AG08396 (cell line): ENCODE measurements at regions not wholly inside any gene's neighbourhood (a gene's known extent, or its start where the extent isn't known, plus 50 kb on each side); places are given as distances from the start of the nearest gene placed in this dataset.
"Not testable (repeated sequence)": the region's sequence is repeated elsewhere in the genome, so short reads cannot be mapped to it uniquely, and the experiment has no call there.

Experiments used
- DNase-seq: peaks from one replicate; pipeline ENCODE4 v3.0.0; 2012; ENCODE audit warnings: low spot score, mixed read lengths

GRCh38 chr5:125253634-125254033 lies 507.2 kb upstream of the ZNF608 start:
- not testable (repeated sequence) for DNase-seq

DNA sequence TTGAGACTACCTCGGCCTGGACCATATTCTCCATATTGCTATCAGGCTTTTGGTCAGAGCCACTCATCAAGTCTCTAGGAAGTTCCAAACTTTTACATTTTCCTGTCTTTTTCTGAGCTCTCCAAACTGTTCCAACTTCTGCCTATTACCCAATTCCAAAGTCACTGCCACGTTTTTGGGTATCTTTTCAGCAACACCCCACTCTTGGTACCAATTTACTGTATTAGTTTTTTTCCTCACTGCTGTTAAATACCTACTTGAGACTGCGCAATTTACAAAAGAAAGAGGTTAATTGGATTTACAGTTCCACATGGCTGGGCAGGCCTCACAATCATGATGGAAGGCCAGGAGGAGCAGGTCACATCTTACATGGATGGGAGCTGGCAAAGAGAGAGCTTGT lies 507.8 kb upstream of the ZNF608 start:
- DNase-seq, result no peak

GRCh38 chr5:125256296-125256695 lies 509.9 kb upstream of the ZNF608 start:
- DNase-seq, result no peak

DNA sequence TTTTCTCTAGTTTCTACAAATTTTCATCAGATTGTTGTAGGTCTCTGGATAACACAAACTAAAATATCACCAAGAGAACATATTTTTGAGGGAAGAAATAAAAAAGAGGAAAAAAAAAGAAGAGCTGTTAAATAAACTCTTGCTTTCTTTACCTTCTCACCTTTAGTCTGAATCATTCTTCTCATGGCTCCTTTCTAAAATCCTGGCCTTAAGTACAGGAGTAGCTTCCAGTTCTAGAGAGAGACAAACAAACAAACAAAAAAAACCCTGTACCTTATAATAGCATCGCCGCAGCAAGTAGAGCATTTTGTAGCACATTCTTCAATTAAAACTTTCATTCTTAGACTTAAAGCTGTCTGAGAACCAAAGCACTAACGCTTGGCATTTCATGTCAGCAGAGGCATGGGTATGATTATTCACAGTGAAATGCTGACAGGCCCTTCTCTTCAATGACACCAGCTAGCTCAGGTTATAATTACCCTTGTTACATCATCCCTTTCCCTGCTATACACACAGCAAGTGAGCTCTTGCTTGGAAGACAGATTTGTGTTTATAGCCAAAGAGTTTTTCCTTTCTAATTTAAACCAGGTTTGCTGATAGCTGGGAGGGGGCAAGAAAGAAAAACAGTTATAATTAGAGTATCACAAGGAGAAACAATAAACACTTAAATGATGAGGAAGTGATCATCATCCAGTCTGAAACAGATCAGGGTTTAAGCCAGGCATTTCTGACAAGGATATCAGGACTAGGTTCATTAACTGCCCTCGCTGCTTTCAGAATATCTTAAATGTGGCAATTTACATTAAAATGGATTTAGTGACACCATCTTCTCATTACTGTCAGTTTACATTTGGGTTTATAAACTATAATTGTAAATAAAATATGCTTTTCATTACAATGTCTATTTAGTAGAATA lies 510.9 kb upstream of the ZNF608 start:
- DNase-seq, result no peak

- no peak for DNase-seq
Measured at GRCh38 chr5:125257997-125258396, 511.6 kb upstream of the ZNF608 start.

- DNase-seq, result no peak
Measured at GRCh38 chr5:125258615-125259014, 512.2 kb upstream of the ZNF608 start.

DNA sequence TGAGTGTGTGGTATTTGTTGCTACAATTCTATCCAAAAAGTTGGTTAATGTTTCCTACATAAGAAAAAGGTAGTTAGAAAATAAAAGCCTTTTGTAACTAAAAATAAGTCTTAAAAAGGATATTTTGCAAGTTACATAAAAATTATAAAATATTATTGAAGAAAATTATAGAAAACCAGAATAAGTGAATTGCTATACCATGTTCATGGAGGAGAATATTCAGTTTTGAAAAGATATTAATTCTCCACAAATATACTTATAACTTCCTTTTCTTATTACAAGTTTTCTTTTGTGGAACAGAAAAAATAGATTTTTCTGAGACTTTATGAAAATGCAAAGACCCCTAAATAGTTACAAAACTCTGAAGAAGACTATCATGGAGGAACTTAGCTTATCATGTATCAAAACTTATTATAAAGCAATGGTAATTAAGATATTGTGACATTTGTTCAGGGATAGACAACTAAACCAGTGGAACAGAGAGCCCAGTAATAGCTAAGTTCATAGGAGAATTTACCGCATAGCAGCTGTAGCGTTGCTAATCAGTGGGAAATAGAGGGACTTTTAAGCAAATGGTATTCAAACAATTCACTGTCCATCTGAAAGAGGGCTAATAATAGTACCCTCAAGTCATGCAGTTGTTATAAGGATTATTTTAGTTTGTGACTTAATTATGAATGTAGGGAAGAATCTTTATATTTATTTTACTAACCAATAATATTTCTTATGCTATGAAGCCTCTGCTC lies 515.2 kb upstream of the ZNF608 start:
- no peak for DNase-seq

DNA sequence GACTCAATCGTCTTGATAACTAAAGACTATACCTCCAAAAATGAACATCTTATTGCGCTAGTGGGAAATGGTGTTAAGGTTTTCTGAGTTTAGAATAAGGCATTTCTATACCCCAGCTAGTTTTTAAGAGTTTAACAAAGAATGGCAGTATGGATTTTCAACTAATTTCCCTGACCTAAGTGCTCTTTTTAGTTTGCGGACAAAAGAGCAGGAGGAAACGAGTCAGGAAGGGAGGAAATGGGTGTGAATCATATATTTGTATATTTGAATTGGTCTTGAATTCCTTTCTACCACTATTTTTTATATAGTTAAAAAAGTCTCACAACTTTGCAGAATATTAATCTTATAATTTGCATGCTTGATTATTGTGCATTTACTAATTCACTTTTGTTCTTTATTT lies 516.3 kb upstream of the ZNF608 start:
- DNase-seq, result no peak

DNA sequence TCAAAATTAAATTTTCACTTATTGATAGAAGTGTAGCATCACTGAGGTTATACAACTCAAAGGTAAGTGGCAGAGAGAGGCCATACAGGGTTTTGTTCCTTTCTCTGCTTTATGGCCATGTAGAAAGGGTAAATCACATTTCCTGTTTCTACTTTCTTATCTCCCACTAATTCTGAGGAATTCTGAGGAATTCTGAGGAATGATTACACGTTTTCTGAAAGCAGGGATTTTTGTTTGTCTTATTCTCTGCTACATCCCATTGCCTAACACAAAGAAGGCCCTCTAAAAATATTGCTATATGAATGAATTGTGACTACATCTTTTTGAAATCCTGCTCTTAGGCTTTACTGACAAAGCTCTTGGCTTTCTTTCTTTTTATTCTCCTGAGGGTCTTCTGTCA lies 516.9 kb upstream of the ZNF608 start:
- DNase-seq, result no peak

DNA sequence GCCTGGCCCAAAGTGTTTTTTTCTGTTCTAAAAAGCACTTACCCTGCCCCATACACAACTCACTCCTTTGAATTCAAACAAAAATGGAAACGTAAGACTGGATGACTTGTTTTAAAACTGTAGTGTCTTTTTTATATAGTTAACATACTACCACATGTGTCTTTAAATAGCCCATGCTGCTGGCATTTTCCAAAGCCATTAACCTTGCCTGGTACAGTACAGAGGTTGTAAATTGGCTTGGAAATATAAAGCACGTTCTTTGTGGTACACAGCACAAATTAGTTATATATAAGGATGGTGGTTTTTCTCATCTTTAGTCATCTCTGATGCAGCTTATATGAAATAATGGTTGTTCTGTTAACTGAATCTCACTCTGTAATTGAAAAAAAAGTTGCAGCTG lies 519.7 kb upstream of the ZNF608 start:
- no peak for DNase-seq

- DNase-seq, result no peak
Measured at GRCh38 chr5:125267636-125268248, 521.3 kb upstream of the ZNF608 start.

- DNase-seq, result no peak
Measured at GRCh38 chr5:125269926-125270325, 523.5 kb upstream of the ZNF608 start.

GRCh38 chr5:125272357-125272756 lies 525.9 kb upstream of the ZNF608 start:
- DNase-seq, result no peak

- DNase-seq, result no peak
Measured at GRCh38 chr5:125274211-125274610, 527.8 kb upstream of the ZNF608 start.

- no peak for DNase-seq
Measured at GRCh38 chr5:125274938-125275724, 528.7 kb upstream of the ZNF608 start.

- DNase-seq, result no peak
Measured at GRCh38 chr5:125275725-125276090, 529.3 kb upstream of the ZNF608 start.

- DNase-seq, result no peak
Measured at GRCh38 chr5:125276096-125276495, 529.7 kb upstream of the ZNF608 start.

GRCh38 chr5:125277494-125278154 lies 531.2 kb upstream of the ZNF608 start:
- peak; percentile 72 for DNase-seq

GRCh38 chr5:125278711-125279110 lies 532.3 kb upstream of the ZNF608 start:
- no peak for DNase-seq

DNA sequence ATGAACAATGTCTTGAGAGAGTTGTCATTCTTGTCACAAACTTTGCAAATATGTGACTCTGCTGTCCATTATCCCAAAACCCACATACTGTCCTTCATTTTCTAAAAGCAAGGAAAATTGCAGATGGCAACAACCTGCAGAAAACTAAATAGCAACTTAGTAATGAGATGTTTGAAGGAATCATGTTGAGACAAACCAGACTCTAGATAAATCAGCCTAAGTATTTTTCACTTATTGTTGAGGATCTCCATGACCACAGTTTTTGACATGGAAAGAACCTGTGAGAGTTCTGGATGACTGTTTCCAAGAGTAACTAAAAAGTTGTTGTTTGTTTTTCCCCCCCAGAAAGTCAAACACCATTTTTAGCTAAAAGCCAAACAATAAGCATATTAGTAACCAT lies 535.2 kb upstream of the ZNF608 start:
- no peak for DNase-seq

DNA sequence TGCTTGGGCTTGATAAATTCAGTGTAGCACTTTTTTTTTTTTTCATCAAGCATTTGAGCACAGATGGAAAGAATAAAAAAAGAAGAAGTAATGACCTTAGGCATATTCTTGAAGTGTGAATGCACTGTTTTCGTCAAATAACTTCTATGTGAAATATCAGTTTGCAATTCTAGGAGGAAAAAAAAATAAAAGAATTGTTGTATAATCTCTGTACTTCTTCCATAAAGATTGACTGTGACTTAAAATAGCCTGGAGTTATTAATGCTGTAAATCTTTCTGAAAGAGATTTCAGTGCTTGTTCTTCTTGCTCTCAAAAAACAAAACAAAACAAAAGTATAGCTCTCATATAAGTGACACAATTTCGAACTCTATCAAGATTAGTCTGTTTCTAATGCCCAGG lies 536.9 kb upstream of the ZNF608 start:
- no peak for DNase-seq

- no peak for DNase-seq
Measured at GRCh38 chr5:125286271-125286670, 539.8 kb upstream of the ZNF608 start.
